ENCODE measurements at regions not wholly inside any gene's neighbourhood (a gene's known extent, or its start where the extent isn't known, plus 50 kb on each side); places are given as distances from the start of the nearest gene placed in this dataset.

- WGBS (ENCODE audit: extremely low coverage, insufficient coverage, low lambda C conversion rate) = no CpG with 5 or more reads among the region's 3 CpGs
- Histone ChIP-seq H2BK120ac (ENCODE audit: low read depth, low read length) (no peak overlapping the region), H3K79me1 (ENCODE audit: low read length) (peaks cover 18% of the 10 kb centered on the region)
Observed at GRCh38 chr9:130770093-130770492, 65.0 kb upstream of the ABL1 start.

GRCh38 chr9:130770679-130771442 lies 64.2 kb upstream of the ABL1 start:
- WGBS (ENCODE audit: extremely low coverage, insufficient coverage, low lambda C conversion rate) = no CpG with 5 or more reads among the region's 2 CpGs
- H3K4me1 ChIP-seq (ENCODE audit: control insufficient read depth, low read depth, low read length) = peaks cover 8% of the 10 kb centered on the region
- H3K18ac ChIP-seq (ENCODE audit: low read length) = no peak overlapping the region
- no peak overlapping the region for H4K5ac ChIP-seq (ENCODE audit: low read length)
- no peak overlapping the region for H2BK5ac ChIP-seq (ENCODE audit: low read length)
- no peak overlapping the region for H3K23ac ChIP-seq (ENCODE audit: low read length)
- peaks cover 17% of the 10 kb centered on the region for H3K79me1 ChIP-seq (ENCODE audit: low read length)
- DNase-seq = peak; percentile 75
- H3K79me2 ChIP-seq (ENCODE audit: control insufficient read depth, insufficient read depth, low read length) = no peaks in the 10 kb centered on the region
- no peak overlapping the region for H3K56ac ChIP-seq (ENCODE audit: low read length)
- H4K8ac ChIP-seq (ENCODE audit: low read depth, low read length) = no peak overlapping the region
- H3K27ac ChIP-seq (ENCODE audit: low read depth, low read length) = no peak overlapping the region
- no peak overlapping the region for H3K4me3 ChIP-seq (ENCODE audit: low read length)
- no peak overlapping the region for H3K9ac ChIP-seq (ENCODE audit: low read length)
- H2BK120ac ChIP-seq (ENCODE audit: low read depth, low read length) = no peak overlapping the region
- no peaks in the 10 kb centered on the region for H3K36me3 ChIP-seq (ENCODE audit: control insufficient read depth, insufficient read depth, low read length)
- H2BK15ac ChIP-seq (replicated peaks; ENCODE audit: low read depth) = no peak overlapping the region
- H3K4ac ChIP-seq (ENCODE audit: low read depth, low read length) = no peak overlapping the region
- no peaks in the 10 kb centered on the region for H3K27me3 ChIP-seq (ENCODE audit: insufficient read depth, low read length, poor library complexity)
- H2AK5ac ChIP-seq (ENCODE audit: low read length) = no peak overlapping the region
- H3K4me2 ChIP-seq (ENCODE audit: low read length) = no peak overlapping the region

More at GRCh38 chr9:130770093-130770492, 65.0 kb upstream of the ABL1 start:
- DNase-seq = no peak
- Histone ChIP-seq H2BK5ac (ENCODE audit: low read length) (no peak overlapping the region), H3K4ac (ENCODE audit: low read depth, low read length) (no peak overlapping the region), H2AK5ac (ENCODE audit: low read length) (no peak overlapping the region), H3K27ac (ENCODE audit: low read depth, low read length) (no peak overlapping the region), H4K8ac (ENCODE audit: low read depth, low read length) (no peak overlapping the region), H3K27me3 (ENCODE audit: insufficient read depth, low read length, poor library complexity) (no peaks in the 10 kb centered on the region), H3K36me3 (ENCODE audit: control insufficient read depth, insufficient read depth, low read length) (no peaks in the 10 kb centered on the region), H2BK15ac (replicated peaks; ENCODE audit: low read depth) (no peak overlapping the region), H3K79me2 (ENCODE audit: control insufficient read depth, insufficient read depth, low read length) (no peaks in the 10 kb centered on the region), H3K4me3 (ENCODE audit: low read length) (no peak overlapping the region), H4K5ac (ENCODE audit: low read length) (no peak overlapping the region), H3K9ac (ENCODE audit: low read length) (no peak overlapping the region), H3K4me2 (ENCODE audit: low read length) (no peak overlapping the region), H3K23ac (ENCODE audit: low read length) (no peak overlapping the region), H3K18ac (ENCODE audit: low read length) (no peak overlapping the region), H3K56ac (ENCODE audit: low read length) (no peak overlapping the region), H3K4me1 (ENCODE audit: control insufficient read depth, low read depth, low read length) (peaks cover 8% of the 10 kb centered on the region)

- Histone ChIP-seq H4K5ac (ENCODE audit: low read length) (no peak overlapping the region), H3K36me3 (ENCODE audit: control insufficient read depth, insufficient read depth, low read length) (no peaks in the 10 kb centered on the region)
- no peak for DNase-seq
Observed at GRCh38 chr9:130772185-130772584, 62.9 kb upstream of the ABL1 start.

DNA sequence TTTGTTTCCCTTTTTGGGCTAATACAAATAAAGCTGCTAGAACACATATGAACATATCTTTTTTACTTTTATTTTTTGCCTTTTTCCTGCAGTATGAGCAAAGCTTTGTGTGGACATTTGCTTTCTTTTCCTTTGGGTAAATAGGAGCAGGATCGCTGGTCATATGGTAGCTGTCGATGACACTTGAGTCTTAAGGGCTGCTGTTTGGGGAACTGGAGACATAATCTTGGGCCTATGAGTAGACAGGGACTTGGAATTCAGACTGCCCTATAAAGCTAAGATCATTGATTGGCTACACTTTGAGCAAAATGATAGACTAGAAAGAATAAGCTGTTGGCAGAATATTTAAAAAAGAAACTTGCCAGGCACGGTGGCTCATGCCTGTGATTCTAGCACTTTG lies 60.9 kb upstream of the ABL1 start:
- H2AK5ac ChIP-seq (ENCODE audit: low read length) = no peak overlapping the region
- no peak overlapping the region for H3K27ac ChIP-seq (ENCODE audit: low read depth, low read length)
- no peak overlapping the region for H3K4me3 ChIP-seq (ENCODE audit: low read length)
- H3K79me2 ChIP-seq (ENCODE audit: control insufficient read depth, insufficient read depth, low read length) = no peaks in the 10 kb centered on the region
- H3K79me1 ChIP-seq (ENCODE audit: low read length) = peaks cover 6% of the 10 kb centered on the region
- no peak overlapping the region for H2BK5ac ChIP-seq (ENCODE audit: low read length)
- no peak overlapping the region for H2BK120ac ChIP-seq (ENCODE audit: low read depth, low read length)
- H3K4me1 ChIP-seq (ENCODE audit: control insufficient read depth, low read depth, low read length) = no peaks in the 10 kb centered on the region
- no peak overlapping the region for H3K18ac ChIP-seq (ENCODE audit: low read length)
- no peak overlapping the region for H4K5ac ChIP-seq (ENCODE audit: low read length)
- no peak overlapping the region for H3K23ac ChIP-seq (ENCODE audit: low read length)
- no peak overlapping the region for H2BK15ac ChIP-seq (replicated peaks; ENCODE audit: low read depth)
- DNase-seq = no peak
- H3K36me3 ChIP-seq (ENCODE audit: control insufficient read depth, insufficient read depth, low read length) = no peaks in the 10 kb centered on the region
- H3K4ac ChIP-seq (ENCODE audit: low read depth, low read length) = no peak overlapping the region
- no CpG with 5 or more reads among the region's 3 CpGs for WGBS (ENCODE audit: extremely low coverage, insufficient coverage, low lambda C conversion rate)
- H4K8ac ChIP-seq (ENCODE audit: low read depth, low read length) = no peak overlapping the region
- H3K4me2 ChIP-seq (ENCODE audit: low read length) = no peak overlapping the region
- H3K56ac ChIP-seq (ENCODE audit: low read length) = no peak overlapping the region
- no peaks in the 10 kb centered on the region for H3K27me3 ChIP-seq (ENCODE audit: insufficient read depth, low read length, poor library complexity)
- H3K9ac ChIP-seq (ENCODE audit: low read length) = no peak overlapping the region

More at GRCh38 chr9:130772185-130772584, 62.9 kb upstream of the ABL1 start:
- Histone ChIP-seq H2AK5ac (ENCODE audit: low read length) (no peak overlapping the region), H3K79me1 (ENCODE audit: low read length) (peaks cover 8% of the 10 kb centered on the region), H2BK5ac (ENCODE audit: low read length) (no peak overlapping the region), H3K9ac (ENCODE audit: low read length) (no peak overlapping the region), H3K27me3 (ENCODE audit: insufficient read depth, low read length, poor library complexity) (no peaks in the 10 kb centered on the region), H3K4me3 (ENCODE audit: low read length) (no peak overlapping the region), H3K18ac (ENCODE audit: low read length) (no peak overlapping the region), H2BK120ac (ENCODE audit: low read depth, low read length) (no peak overlapping the region), H3K4me2 (ENCODE audit: low read length) (no peak overlapping the region), H4K8ac (ENCODE audit: low read depth, low read length) (no peak overlapping the region), H2BK15ac (replicated peaks; ENCODE audit: low read depth) (no peak overlapping the region), H3K79me2 (ENCODE audit: control insufficient read depth, insufficient read depth, low read length) (no peaks in the 10 kb centered on the region), H3K4ac (ENCODE audit: low read depth, low read length) (no peak overlapping the region), H3K23ac (ENCODE audit: low read length) (no peak overlapping the region), H3K56ac (ENCODE audit: low read length) (no peak overlapping the region), H3K4me1 (ENCODE audit: control insufficient read depth, low read depth, low read length) (peaks cover 8% of the 10 kb centered on the region), H3K27ac (ENCODE audit: low read depth, low read length) (no peak overlapping the region)
- WGBS (ENCODE audit: extremely low coverage, insufficient coverage, low lambda C conversion rate) = no CpG with 5 or more reads among the region's 3 CpGs

- no peak overlapping the region for H3K18ac ChIP-seq (ENCODE audit: low read length)
- no peak overlapping the region for H3K23ac ChIP-seq (ENCODE audit: low read length)
- no peaks in the 10 kb centered on the region for H3K27me3 ChIP-seq (ENCODE audit: insufficient read depth, low read length, poor library complexity)
- no peaks in the 10 kb centered on the region for H3K4me1 ChIP-seq (ENCODE audit: control insufficient read depth, low read depth, low read length)
- peaks cover 4% of the 10 kb centered on the region for H3K79me1 ChIP-seq (ENCODE audit: low read length)
- no peak overlapping the region for H2BK15ac ChIP-seq (replicated peaks; ENCODE audit: low read depth)
- H3K9ac ChIP-seq (ENCODE audit: low read length) = no peak overlapping the region
- no peak for DNase-seq
- H4K5ac ChIP-seq (ENCODE audit: low read length) = no peak overlapping the region
- H2BK5ac ChIP-seq (ENCODE audit: low read length) = no peak overlapping the region
- no peak overlapping the region for H3K56ac ChIP-seq (ENCODE audit: low read length)
- no peak overlapping the region for H3K4me3 ChIP-seq (ENCODE audit: low read length)
- H3K4ac ChIP-seq (ENCODE audit: low read depth, low read length) = no peak overlapping the region
- no peak overlapping the region for H2AK5ac ChIP-seq (ENCODE audit: low read length)
- no peak overlapping the region for H4K8ac ChIP-seq (ENCODE audit: low read depth, low read length)
- H3K36me3 ChIP-seq (ENCODE audit: control insufficient read depth, insufficient read depth, low read length) = no peaks in the 10 kb centered on the region
- H3K79me2 ChIP-seq (ENCODE audit: control insufficient read depth, insufficient read depth, low read length) = no peaks in the 10 kb centered on the region
- WGBS (ENCODE audit: extremely low coverage, insufficient coverage, low lambda C conversion rate) = no CpG with 5 or more reads among the region's 5 CpGs
- H3K27ac ChIP-seq (ENCODE audit: low read depth, low read length) = no peak overlapping the region
- no peak overlapping the region for H3K4me2 ChIP-seq (ENCODE audit: low read length)
- no peak overlapping the region for H2BK120ac ChIP-seq (ENCODE audit: low read depth, low read length)
Observed at GRCh38 chr9:130775336-130775991, 59.6 kb upstream of the ABL1 start.
